Dermis microvascular lymphatic vessel endothelial cell (primary cell): ENCODE measurements at regions not wholly inside any gene's neighbourhood (a gene's known extent, or its start where the extent isn't known, plus 50 kb on each side); places are given as distances from the start of the nearest gene placed in this dataset.

ENCODE experiments used
- DNase-seq, 2 donors: peaks; one replicate each; pipeline versions ENCODE4 v3.0.0 to v3.0.0-alpha.2; 2010; ENCODE audit warnings: low read depth in 2 of 2

DNA sequence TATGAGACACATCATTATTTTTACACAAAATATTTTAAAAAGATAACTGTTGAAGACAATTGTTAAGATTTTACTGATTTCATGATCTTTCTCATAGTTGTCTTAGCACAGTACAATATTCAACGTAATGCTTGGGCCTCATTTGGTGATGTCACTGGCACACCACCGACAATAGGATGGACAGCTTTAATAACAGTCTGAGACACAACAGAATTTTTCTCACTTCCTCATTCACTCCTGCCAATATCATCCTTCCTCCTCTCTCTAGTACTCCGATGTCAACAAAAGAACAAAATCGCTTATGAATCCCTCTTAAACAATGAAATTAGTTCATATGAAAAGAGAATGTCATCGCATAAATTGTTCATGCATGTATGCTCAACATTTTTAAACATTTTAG lies 461.9 kb upstream of the CDH7 start:
- no peak for DNase-seq

GRCh38 chr18:65287652-65288051 lies 463.2 kb upstream of the CDH7 start:
- no peak for DNase-seq

DNA sequence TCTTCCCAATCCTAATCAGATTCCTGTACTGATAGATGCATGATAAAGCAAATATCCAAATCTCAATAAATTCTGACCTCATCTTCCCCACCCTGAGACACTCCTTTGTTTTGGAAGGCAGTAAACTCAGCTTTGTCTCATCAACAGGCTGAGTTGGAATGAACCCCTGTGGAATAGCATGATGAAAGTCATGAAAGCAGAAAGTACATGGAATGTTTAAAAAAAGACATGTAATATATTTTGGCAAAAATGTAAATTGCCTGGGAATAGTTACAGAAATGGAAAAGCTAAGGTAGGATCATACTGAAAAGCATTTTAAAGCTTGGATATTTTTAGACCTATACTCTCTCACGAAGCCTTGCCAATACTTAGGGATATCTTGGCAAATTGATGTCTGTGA lies 468.7 kb upstream of the CDH7 start:
- no peak for DNase-seq

DNA sequence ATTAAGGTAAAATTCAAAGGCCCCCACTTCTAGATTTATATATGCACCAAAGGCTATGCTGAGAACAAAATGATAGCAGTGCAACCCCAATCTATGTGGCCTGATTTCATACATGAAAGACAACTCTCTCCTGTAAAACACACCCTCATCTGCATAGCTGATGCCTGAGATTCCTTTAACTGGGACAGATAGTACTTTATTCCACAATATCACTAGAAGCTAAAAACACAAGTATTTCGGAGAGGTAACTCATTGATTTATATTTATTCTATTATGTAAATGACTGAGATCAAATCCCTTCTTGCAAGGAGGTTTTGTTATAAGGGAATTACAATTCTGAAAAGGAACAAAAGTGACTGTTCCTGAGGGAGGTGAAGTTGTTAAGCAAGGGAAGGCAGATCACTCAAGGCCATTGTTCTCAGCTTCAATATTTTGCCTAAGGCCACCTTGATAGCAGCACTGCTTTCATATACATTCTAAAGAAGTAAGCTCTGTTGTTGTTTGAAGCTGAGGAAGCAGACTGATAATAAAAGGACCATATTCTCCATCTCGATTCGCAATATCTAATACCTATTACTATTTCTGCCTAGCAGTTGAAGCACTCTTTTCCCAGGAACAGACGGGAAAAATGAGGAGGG lies 471.0 kb upstream of the CDH7 start:
- DNase-seq = no peak

DNA sequence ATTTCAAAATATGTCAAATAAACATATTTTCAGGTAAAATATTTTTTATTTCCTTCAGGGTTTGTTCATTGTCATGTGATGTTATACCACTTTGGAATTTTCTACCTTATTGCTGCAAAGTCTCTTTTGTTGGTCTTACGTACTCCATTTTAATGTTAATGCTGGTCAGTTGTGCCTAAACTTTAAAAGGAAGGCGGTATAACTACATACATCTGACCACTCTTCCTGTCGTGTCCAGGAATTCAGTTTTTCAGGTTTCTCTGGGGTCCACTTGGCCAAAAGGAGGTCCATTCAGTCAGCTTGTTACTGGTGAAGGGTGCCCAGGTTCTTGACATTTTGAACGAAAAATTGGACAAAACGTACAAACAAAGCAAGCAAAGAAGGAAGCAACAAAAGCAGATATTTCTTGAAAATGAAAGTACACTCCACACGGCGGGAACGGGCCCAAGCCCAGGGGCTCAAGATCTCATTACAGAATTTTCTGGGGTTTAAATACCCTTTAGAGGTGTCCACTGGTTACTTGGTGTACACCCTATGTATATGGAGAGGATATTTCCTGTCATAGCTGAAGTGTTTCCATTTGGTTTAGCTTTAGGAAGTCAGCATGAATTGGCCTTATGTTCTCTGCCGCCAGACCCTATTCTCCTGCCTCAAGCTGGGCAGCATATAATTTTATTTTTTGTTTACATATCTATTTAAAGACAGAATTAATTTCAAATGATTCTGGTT lies 471.7 kb upstream of the CDH7 start:
- DNase-seq = no peak

DNA sequence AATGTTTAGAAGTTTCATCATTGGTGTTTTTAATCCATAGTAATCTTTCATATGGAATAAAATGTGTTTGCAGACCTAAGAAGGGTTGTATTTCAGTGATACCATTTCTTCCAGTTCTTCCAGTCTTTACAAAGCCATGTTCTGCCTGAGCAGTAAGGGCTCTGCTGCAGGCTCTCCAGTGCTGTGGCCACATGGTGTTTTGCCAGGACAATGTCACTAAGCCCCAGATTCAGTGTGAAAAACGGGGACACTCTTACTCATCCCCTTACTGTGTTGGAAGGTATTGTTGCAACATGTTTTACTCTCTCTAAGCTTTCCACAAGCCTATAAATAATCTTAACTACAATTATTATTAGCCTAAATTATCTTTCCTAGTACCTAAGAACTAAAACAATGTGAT lies 481.4 kb upstream of the CDH7 start:
- no peak for DNase-seq

DNA sequence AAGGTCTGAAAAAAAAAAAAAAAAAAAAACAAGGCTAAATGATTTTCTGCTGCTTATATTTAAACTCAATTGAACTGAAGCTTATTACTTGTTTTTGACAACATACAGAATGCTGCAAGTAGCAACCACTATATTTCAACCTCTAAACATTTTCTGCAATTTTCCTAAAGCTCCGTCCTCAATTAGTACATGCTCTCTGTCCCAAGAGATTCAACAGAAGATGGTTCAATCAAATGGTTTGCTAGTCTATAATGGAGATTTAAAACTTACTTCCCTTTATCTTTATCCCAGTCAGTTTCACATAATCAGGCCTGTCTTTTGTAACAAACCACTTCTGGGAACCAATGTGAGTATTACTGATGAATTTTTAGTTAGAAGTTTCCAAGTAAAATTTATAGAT lies 485.1 kb upstream of the CDH7 start:
- no peak for DNase-seq

DNA sequence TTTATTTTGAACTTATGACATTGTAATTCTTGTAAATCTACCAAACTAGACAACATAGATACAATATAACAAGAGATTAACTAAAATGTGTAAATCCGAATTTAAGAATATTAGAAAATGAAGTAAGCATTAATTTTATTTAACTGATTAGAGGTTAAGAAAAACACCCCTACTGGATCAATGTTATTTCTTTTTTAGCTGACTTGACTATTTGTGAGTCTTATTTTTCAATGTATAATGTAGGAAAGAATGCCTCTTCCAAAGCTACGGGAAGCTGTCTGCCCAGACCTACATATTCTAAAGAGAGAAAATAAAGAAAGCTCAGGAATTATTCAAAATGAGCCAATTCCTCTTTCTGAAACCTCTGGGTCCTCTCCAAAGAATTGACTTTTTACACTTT lies 490.8 kb upstream of the CDH7 start:
- DNase-seq = no peak

GRCh38 chr18:65259403-65259802 lies 491.4 kb upstream of the CDH7 start:
- no peak for DNase-seq

GRCh38 chr18:65257149-65257548 lies 493.7 kb upstream of the CDH7 start:
- DNase-seq = no peak

- no peak for DNase-seq
Observed at GRCh38 chr18:65255417-65255816, 495.4 kb upstream of the CDH7 start.

DNA sequence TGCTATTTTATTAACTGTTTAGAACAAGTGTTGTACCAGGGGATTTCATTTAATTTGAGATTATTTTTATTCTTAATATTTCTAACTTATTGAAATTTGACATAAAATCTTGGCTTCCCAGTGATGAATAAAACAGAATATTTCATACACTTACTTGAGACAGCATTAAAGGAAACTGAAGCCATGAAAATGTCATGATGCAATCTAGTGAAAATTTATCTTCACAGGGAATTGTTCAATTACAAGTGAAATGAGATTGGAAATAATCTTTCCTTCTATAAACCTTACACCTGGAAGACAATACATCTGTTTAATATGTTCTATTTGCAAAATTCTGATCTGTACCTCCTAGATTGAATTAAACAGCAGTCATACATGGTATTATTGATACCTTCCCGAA lies 511.0 kb upstream of the CDH7 start:
- no peak for DNase-seq

GRCh38 chr18:65235966-65236624 lies 514.7 kb upstream of the CDH7 start:
- DNase-seq = peak; percentile 0

- DNase-seq = no peak
Observed at GRCh38 chr18:65230311-65230710, 520.5 kb upstream of the CDH7 start.

- no peak for DNase-seq
Observed at GRCh38 chr18:65227970-65228369, 522.8 kb upstream of the CDH7 start.

- no peak for DNase-seq
Observed at GRCh38 chr18:65221736-65222135, 529.1 kb upstream of the CDH7 start.

DNA sequence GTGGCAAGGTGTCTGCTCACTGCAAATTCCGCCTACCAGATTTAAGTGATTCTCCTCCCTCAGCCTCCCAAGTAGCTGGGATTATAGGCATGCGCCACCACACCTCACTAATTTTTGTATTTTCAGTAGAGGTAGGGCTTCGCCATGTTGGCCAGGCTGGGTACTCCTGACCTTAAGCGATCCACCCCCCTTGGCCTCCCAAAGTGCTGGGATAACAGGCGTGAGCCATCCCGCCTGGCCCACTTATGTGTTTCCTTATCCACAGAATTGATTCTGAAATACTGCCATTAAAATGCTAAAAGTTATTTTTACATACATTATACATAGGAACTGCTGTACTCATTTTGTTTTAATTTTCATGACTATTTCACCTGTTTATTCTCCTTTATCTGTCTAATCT lies 529.7 kb upstream of the CDH7 start:
- no peak for DNase-seq

DNA sequence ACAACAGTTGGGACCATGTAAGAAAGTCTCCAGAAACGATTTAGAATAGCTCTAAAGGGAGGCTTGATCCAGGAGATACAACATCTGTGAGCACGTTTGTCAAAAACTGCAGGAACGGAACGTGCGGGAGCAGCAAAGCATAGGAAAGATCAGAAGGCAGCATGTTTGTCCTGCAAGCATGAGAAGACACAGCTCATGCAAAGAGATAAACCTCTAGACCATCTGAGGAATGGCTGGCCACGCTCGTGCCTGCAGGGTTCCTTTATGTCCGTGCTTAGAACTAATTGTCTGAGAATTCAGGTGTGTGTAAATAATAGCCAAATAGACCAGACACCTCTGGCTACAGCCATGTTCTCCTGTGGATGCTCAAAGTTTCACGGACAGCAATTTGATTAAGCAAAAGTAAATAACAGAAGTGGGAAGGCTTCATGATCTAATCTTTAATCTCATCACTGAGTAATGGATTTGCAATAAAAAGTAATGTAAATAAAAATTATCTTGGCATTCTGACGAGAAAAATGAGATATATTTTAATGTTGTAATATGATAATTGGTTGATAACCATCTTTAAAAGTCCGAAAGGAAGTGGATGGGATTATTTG lies 534.8 kb upstream of the CDH7 start:
- no peak for DNase-seq

DNA sequence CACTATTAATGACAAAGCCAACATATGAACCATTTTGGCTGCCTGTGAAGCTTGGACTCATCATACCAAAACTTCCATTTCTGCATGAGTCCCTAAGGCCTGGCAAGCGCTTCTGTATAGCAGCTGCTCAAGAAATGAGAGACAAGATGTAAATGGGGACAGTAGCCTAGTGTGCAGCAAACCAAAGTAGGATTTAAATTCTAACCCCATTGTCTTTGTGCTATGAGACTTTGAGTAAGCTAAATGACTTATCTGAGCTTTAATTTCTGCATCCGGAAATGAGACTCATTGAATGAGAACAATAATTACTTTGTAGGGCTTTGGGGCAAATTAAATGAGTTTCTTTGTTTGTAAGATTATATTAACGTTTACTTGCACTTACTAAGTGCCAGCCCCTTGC lies 536.4 kb upstream of the CDH7 start:
- DNase-seq = no peak

GRCh38 chr18:65206551-65207260 lies 544.1 kb upstream of the CDH7 start:
- DNase-seq = no peak

- no peak for DNase-seq
Observed at GRCh38 chr18:65202091-65202490, 548.7 kb upstream of the CDH7 start.

GRCh38 chr18:65175681-65176080 lies 575.1 kb upstream of the CDH7 start:
- DNase-seq = no peak
